MG63 (cell line): ENCODE measurements at regions not wholly inside any gene's neighbourhood (a gene's known extent, or its start where the extent isn't known, plus 50 kb on each side); places are given as distances from the start of the nearest gene placed in this dataset.

Experiments
- DNase-seq: peaks from one replicate; pipeline ENCODE4 v3.0.0-alpha.2; 2020
- H3K27me3 ChIP-seq: fragments of 250-450 bp; sonication (Bioruptor Pico); 2 replicates; pipeline ENCODE4 v1.5.1; 2020; ENCODE audit warnings: mild to moderate bottlenecking, moderate library complexity
- H3K36me3 ChIP-seq: fragments of 250-450 bp; sonication (Bioruptor Pico); 2 replicates; pipeline ENCODE4 v1.5.1; 2020; ENCODE audit warnings: mild to moderate bottlenecking, moderate library complexity
- H3K4me3 ChIP-seq: fragments of 250-450 bp; sonication (Bioruptor Pico); 2 replicates; pipeline ENCODE4 v1.5.1; 2020; ENCODE audit warnings: mild to moderate bottlenecking, moderate library complexity
- H3K9me3 ChIP-seq: fragments of 250-450 bp; sonication (Bioruptor Pico); 2 replicates; pipeline ENCODE4 v1.5.1; 2020; ENCODE audit warnings: mild to moderate bottlenecking, moderate library complexity

DNA sequence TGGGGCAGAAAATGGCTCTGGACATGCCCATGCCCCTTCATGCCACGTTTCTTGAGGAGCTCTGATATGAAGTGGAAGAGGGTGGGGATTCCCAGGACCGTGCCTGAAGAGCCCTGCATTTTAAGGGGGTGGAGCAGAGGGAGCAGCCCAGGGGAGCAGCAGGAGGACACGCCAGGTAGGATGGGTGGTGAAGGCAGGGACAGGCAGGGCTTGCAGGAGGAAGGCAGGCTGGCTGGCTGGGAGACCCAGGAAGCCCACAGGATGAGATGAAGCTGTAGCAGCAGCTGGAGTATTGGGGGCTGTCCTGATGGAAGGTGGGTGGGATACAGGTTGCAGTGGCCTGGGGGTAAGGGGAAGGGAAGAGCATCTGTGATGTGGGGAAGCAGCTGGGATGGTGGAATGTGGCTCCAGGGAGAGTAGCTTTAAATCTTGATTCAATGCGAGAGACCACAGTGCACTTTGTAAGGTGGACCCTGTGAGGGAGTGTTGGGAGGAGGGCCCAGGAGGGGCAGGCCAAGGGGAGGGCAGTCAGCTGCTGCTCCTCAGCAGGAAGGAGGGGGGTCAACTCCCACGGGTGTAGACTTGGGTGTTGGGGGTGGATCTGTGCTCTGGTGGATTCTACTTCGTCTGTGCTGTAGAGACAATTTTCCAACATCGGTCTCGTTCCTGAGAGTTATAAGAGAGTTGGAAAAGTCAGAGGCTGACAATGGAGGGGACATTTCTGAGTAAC, 242.6 kb upstream of the IRX4 start:
- no peaks in the 10 kb centered on the region; the same call in 1 of the 2 replicates for H3K27me3 ChIP-seq

GRCh38 chr5:2124434-2125170, 241.9 kb upstream of the IRX4 start:
- H3K36me3 ChIP-seq: no peaks in the 10 kb centered on the region
- no peak overlapping the region for H3K4me3 ChIP-seq
- peaks cover 6% of the 10 kb centered on the region for H3K9me3 ChIP-seq
- H3K27me3 ChIP-seq: no peaks in the 10 kb centered on the region; the same call in 1 of the 2 replicates
- no peak for DNase-seq

More for the DNA sequence above, 242.6 kb upstream of the IRX4 start:
- Histone ChIP-seq H3K9me3 (peaks cover 6% of the 10 kb centered on the region), H3K4me3 (no peak overlapping the region), H3K36me3 (no peaks in the 10 kb centered on the region)
- no peak for DNase-seq

- H3K9me3 ChIP-seq: peaks cover 6% of the 10 kb centered on the region
- no peak overlapping the region for H3K4me3 ChIP-seq
- DNase-seq: no peak
- no peaks in the 10 kb centered on the region; the same call in 1 of the 2 replicates for H3K27me3 ChIP-seq
- H3K36me3 ChIP-seq: no peaks in the 10 kb centered on the region
These were observed 241.1 kb upstream of the IRX4 start for GRCh38 chr5:2123874-2124273.

- DNase-seq: no peak
- H3K4me3 ChIP-seq: no peak overlapping the region
- peaks cover 6% of the 10 kb centered on the region for H3K9me3 ChIP-seq
- H3K27me3 ChIP-seq: no peaks in the 10 kb centered on the region; the same call in 1 of the 2 replicates
- H3K36me3 ChIP-seq: no peaks in the 10 kb centered on the region
These were observed 237.6 kb upstream of the IRX4 start for GRCh38 chr5:2120361-2120760.

DNA sequence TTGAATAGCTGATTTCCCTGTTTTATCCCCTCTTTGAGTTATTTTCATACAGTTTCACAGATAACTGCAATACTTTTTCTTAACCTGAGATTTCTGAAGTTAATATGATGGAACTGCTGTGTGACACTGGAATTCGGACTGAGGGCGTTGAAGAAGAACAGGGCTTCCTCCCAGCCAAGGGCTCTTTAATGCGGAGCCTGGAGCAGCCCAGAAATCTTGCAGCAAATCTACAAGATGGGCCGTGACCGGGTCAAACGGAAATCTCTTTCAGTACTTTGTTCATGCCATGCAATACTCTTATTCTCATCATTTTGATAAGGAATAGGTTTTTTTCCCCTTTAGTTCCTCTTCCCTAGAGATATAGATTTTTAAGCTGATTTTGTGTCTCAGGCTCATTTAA, 236.8 kb upstream of the IRX4 start:
- DNase-seq: no peak
- Histone ChIP-seq H3K27me3 (no peaks in the 10 kb centered on the region; the same call in 1 of the 2 replicates), H3K9me3 (peaks cover 8% of the 10 kb centered on the region), H3K36me3 (no peaks in the 10 kb centered on the region), H3K4me3 (no peak overlapping the region)

GRCh38 chr5:2113348-2114131, 230.8 kb upstream of the IRX4 start:
- no peak for DNase-seq
- no peak overlapping the region for H3K4me3 ChIP-seq
- H3K27me3 ChIP-seq: no peaks in the 10 kb centered on the region
- no peaks in the 10 kb centered on the region for H3K36me3 ChIP-seq
- H3K9me3 ChIP-seq: 0 out of 2 replicates have a peak, but pooled peaks cover 2% of the 10 kb centered on the region

DNA sequence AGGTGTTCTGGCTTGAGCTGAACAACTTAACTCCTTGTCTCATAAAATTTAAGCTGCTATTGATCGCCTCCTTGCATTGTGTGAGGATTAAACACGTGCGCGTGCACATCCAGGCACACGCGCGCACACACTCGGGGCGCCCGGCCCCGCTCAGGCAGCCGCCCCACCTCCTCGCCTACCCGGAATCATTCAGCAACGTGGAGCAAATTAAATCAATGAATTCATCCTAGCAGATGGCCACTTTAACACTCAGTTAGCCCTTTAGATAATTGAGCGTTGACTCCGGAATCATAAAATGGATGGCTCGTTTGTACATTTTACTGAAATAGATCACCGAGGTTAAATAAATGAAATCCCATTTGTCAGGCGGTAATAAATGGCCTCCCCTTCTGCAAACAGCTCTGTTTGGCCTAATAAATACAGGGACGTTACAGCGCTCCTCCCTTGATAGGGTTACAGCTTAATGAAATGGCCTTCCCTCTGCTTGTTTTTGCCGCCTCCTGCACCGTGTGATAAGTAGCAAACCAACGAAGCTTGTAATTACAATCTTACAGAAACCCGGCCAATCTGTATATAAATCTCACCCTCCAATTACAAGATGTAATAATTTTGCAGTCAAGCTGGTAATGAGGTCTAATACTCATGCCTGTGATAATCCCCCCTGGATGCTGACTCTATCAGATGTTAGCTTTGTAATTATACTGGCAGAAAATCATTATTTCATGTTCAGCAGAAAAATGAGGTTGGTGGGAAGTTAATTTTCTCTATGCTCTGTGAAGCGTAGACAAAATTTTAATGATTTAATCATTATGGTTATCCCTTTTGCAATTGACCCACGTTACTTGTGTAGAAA, 229.7 kb upstream of the IRX4 start:
- no peak for DNase-seq
- Histone ChIP-seq H3K27me3 (no peaks in the 10 kb centered on the region), H3K36me3 (no peaks in the 10 kb centered on the region), H3K4me3 (no peak overlapping the region), H3K9me3 (0 out of 2 replicates have a peak, but pooled peaks cover 2% of the 10 kb centered on the region)

- no peak for DNase-seq
- Histone ChIP-seq H3K9me3 (peaks cover 5% of the 10 kb centered on the region; the same call in 1 of the 2 replicates), H3K4me3 (no peak overlapping the region), H3K36me3 (no peaks in the 10 kb centered on the region), H3K27me3 (no peaks in the 10 kb centered on the region)
These were observed 228.9 kb upstream of the IRX4 start for GRCh38 chr5:2111569-2112105.

DNA sequence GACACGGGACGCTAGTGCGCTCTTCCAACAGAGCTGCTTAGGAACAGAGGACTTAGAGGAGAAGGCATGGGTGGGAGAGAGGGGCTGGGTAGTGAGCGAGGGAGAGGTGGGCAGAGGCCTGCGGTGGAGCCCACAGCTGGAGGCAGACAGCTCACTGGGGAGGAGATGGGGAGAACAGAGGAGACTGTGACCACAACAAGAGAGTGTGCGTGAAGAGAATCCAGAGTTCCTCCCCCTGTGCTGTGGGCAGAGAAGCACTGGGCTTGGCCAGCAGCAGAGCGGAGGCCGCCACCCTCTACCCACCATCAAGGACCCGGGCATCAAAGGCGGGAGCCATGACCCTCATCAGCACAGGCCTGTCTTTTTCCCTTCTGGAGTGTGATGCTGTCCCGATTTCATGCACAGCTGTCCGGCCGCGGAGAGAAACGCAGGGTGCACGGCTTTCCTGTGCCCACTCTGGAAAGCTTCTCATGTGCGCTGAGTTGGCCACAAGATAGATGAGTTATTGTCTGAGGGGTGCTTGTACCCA, 228.3 kb upstream of the IRX4 start:
- no peaks in the 10 kb centered on the region for H3K36me3 ChIP-seq
- no peaks in the 10 kb centered on the region for H3K27me3 ChIP-seq
- H3K9me3 ChIP-seq: peaks cover 12% of the 10 kb centered on the region
- DNase-seq: no peak
- H3K4me3 ChIP-seq: no peak overlapping the region

- H3K27me3 ChIP-seq: no peaks in the 10 kb centered on the region
- peaks cover 13% of the 10 kb centered on the region for H3K9me3 ChIP-seq
- H3K4me3 ChIP-seq: no peak overlapping the region
- no peaks in the 10 kb centered on the region for H3K36me3 ChIP-seq
- no peak for DNase-seq
These were observed 227.6 kb upstream of the IRX4 start for GRCh38 chr5:2110137-2110933.

DNA sequence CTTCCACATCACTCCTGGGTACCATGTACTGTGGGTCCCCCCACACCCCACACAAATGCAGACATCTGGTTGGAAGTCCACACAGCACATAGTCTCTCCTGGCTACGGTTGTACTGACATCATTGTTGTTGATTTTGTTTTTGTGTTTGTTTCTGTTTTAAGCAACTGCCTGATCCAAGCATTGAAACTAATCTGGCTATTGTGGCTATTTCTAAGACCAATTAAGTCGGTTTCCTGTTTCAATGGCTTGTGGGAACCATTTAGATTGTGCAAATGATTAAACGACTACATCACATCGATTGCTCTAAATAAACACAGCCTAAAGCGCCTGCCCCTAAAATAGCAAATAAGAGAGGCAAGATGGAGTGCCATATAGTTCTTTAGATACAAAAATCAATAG, 226.8 kb upstream of the IRX4 start:
- DNase-seq: no peak
- H3K27me3 ChIP-seq: no peaks in the 10 kb centered on the region
- no peak overlapping the region for H3K4me3 ChIP-seq
- H3K36me3 ChIP-seq: no peaks in the 10 kb centered on the region
- H3K9me3 ChIP-seq: peaks cover 12% of the 10 kb centered on the region

DNA sequence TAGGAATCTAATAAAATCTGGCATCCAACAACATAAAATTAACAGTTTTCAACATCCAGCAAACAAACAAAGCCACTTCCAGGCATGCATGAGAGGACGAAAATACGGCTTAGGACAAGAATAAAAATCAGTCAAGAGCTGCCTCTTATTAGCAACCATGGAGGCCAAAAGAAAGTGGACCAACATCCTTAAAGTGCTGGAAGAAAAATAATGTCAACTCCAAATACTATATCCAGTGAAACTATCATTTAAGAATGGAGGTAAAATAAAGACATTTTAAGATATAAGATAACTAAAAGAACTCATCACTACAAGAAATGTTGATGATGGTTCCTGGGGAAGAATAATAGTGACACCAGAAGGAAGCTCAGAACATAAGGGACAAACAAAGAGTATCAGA, 224.0 kb upstream of the IRX4 start:
- DNase-seq: no peak
- no peaks in the 10 kb centered on the region for H3K36me3 ChIP-seq
- no peaks in the 10 kb centered on the region for H3K27me3 ChIP-seq
- H3K4me3 ChIP-seq: no peak overlapping the region
- peaks cover 12% of the 10 kb centered on the region for H3K9me3 ChIP-seq

- Histone ChIP-seq H3K9me3 (peaks cover 12% of the 10 kb centered on the region), H3K4me3 (no peak overlapping the region), H3K27me3 (no peaks in the 10 kb centered on the region), H3K36me3 (no peaks in the 10 kb centered on the region)
- no peak for DNase-seq
These were observed 222.4 kb upstream of the IRX4 start for GRCh38 chr5:2105141-2105540.

DNA sequence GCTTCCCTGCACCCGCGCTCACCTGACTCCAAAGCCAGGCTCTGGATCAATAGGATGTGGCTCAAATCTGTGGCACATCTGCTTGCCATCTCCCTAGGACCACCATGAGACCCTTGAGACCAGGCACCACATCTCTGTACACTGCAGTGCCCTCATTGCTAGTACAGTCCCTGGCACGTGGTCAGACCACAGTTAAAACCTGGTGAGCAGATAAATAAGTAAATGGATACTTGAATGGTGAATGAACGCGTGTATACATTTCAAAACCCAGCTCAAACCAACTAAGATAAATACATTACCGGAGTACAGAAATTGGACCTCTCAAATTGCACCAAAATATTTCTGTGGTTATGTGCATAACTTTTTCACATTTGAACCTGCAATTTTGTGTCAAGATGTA, 221.2 kb upstream of the IRX4 start:
- H3K4me3 ChIP-seq: no peak overlapping the region
- H3K36me3 ChIP-seq: no peaks in the 10 kb centered on the region
- no peaks in the 10 kb centered on the region for H3K27me3 ChIP-seq
- H3K9me3 ChIP-seq: peaks cover 12% of the 10 kb centered on the region
- DNase-seq: peak; percentile 63
